GM12872 (cell line): ENCODE measurements at regions not wholly inside any gene's neighbourhood (a gene's known extent, or its start where the extent isn't known, plus 50 kb on each side); places are given as distances from the start of the nearest gene placed in this dataset.

Source experiments
- CTCF ChIP-seq: IDR thresholded peaks from 3 replicates; pipeline ENCODE4 v1.5.1; 2011; ENCODE audit warnings: low read depth, mild to moderate bottlenecking, low read length, moderate library complexity; ENCODE audit not compliant: insufficient read depth

- TF ChIP-seq CTCF, result no peak
Measured at GRCh38 chr5:97728920-97729319, 545.9 kb upstream of the RIOK2 start.

- no peak for TF ChIP-seq CTCF
Measured at GRCh38 chr5:97729938-97730337, 546.9 kb upstream of the RIOK2 start.

DNA sequence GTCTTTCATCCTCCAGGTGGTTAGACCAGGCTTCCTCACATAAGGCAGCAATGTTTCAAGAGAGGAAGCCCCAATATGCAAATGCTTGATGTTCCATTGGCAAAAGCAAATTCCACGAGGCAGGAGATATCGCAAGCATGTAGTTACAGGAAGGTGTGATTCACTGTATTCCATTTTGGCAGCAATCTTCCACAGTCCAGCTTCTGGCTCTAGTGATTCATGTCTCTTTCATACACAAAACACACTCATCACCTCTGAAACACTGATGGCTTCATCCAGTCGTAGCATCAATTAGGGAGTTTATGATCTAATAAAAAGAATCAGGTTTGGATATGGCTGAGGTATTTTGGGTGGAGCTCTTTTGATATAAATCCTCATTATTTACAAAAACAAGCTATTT is 552.2 kb upstream of the RIOK2 start:
- TF ChIP-seq CTCF, result no peak

- TF ChIP-seq CTCF, result no peak
Measured at GRCh38 chr5:97737608-97738007, 554.6 kb upstream of the RIOK2 start.

DNA sequence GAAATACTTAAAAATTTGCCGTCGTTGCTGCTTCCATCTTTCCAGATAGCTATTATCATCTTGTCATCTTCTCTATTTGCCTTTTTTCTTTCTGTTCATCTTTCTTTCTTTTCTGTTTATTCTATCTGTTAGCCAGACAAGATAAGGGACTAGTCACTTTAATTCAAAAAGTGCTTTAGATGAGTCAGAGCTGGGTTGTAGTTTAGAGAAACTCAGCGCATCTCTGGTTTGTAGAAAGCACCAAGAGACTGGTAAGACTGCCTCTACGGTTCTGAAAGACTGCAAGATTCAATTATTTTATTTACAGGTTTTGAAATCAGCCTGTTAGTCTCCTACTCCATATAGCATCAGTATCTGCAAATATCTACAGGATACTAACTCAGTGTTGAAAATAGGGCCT is 562.8 kb upstream of the RIOK2 start:
- no peak for TF ChIP-seq CTCF

GRCh38 chr5:97750576-97750975 is 567.5 kb upstream of the RIOK2 start:
- no peak for TF ChIP-seq CTCF

GRCh38 chr5:97751540-97751939 is 568.5 kb upstream of the RIOK2 start:
- no peak for TF ChIP-seq CTCF

GRCh38 chr5:97752871-97753270 is 569.8 kb upstream of the RIOK2 start:
- TF ChIP-seq CTCF, result no peak
